Psoas muscle (tissue), 7 donors: ENCODE measurements at regions not wholly inside any gene's neighbourhood (a gene's known extent, or its start where the extent isn't known, plus 50 kb on each side); places are given as distances from the start of the nearest gene placed in this dataset.

Experiments used
- ATAC-seq, 4 donors: fragments of 200-7000 bp; cut with Tn5 transposase; one replicate each; pipeline ENCODE4 v1.9.1; 2020; ENCODE audit warnings: moderate library complexity in 3 of 4, mild to moderate bottlenecking in 2 of 4
- DNase-seq, 2 donors: peaks; one replicate each; pipeline ENCODE4 v3.0.0-alpha.2; 2020
- H3K27ac ChIP-seq: fragments of 200-600 bp; one replicate; pipeline ENCODE4 v1.8.0; 2022
- H3K27me3 ChIP-seq, 3 donors: fragments of 200-600 bp in 1 of 3; one replicate each; pipeline versions ENCODE4 v1.6.1 to v1.8.0; 2013 to 2022; ENCODE audit warnings: low read length in 2 of 3, mild to moderate bottlenecking in 2 of 3, moderate library complexity in 1 of 3; ENCODE audit not compliant: insufficient read depth in 3 of 3
- H3K36me3 ChIP-seq, 2 donors: fragments of 200-600 bp in 1 of 2; one replicate each; pipeline versions ENCODE4 v1.6.1 to v1.8.0; 2013 to 2022; ENCODE audit warnings: low read depth in 1 of 2, mild to moderate bottlenecking in 1 of 2, moderate library complexity in 1 of 2; ENCODE audit not compliant: insufficient read depth in 1 of 2
- H3K4me1 ChIP-seq: fragments of 200-600 bp; one replicate; pipeline ENCODE4 v1.8.0; 2022
- H3K4me3 ChIP-seq: fragments of 200-600 bp; one replicate; pipeline ENCODE4 v1.8.0; 2022; ENCODE audit warnings: mild to moderate bottlenecking
- H3K9me3 ChIP-seq: fragments of 200-600 bp; one replicate; pipeline ENCODE4 v1.8.0; 2022
- CTCF ChIP-seq: fragments of 200-600 bp; IDR thresholded peaks from one replicate; pipeline ENCODE4 v1.8.0; 2022; ENCODE audit warnings: antibody characterized with exemption
- WGBS, 3 donors: extraction: QIAGEN DNeasy Blood & Tissue Kit; methylation state at CpG; one replicate each; pipeline versions ENCODE4 v1.1.6 to v1.1.7; 2013; 5-methylcytosine and 5-hydroxymethylcytosine counted together
- intact Hi-C, 2 donors: fragments of 100-400 bp; cut with DNase I; formaldehyde crosslinking; loops; one replicate each; pipeline versions ENCODE4 v1.11.0 to v1.14.2; 2022
- donor health status: healthy with polysubstance abuse.
- donor health status: DM: no; HTN: no; CAD: no; lungs with moderate emphysema.
- donor health status: Bipolar disorder and iron deficiency.
- donor health status: healthy.
- donor health status: DM: yes; HTN: yes; CAD: no.
- donor health status: DM: no; HTN: no; CAD: no.
- donor health status: DM: yes; HTN: yes; CAD: no.

- ATAC-seq (no peak), DNase-seq (no peak)
- Histone ChIP-seq H3K4me3 (no peak overlapping the region), H3K27ac (no peak overlapping the region), H3K27me3 (no peaks in the 10 kb centered on the region), H3K9me3 (no peaks in the 10 kb centered on the region), H3K4me1 (no peaks in the 10 kb centered on the region), H3K36me3 (no peaks in the 10 kb centered on the region)
- WGBS, 3 donors: 31 to 69% (median 34%) methylated on average over 2 of the region's 2 CpGs
- intact Hi-C loops: no loop called here
- no peak for TF ChIP-seq CTCF
Measured at GRCh38 chr4:31620476-31620875, 900.3 kb downstream of the PCDH7 start.

GRCh38 chr4:31645236-31645635 lies 925.1 kb downstream of the PCDH7 start:
- Histone ChIP-seq H3K27me3 (no peaks in the 10 kb centered on the region), H3K4me1 (no peaks in the 10 kb centered on the region), H3K27ac (no peak overlapping the region), H3K36me3 (no peaks in the 10 kb centered on the region), H3K9me3 (no peaks in the 10 kb centered on the region), H3K4me3 (no peak overlapping the region)
- TF ChIP-seq CTCF: no peak
- ATAC-seq (no peak), DNase-seq (no peak)
- 91 to 96% (median 93%) methylated on average over 4 of the region's 4 CpGs for WGBS, 3 donors
- intact Hi-C loops: no loop called here

GRCh38 chr4:31647786-31648185 lies 927.6 kb downstream of the PCDH7 start:
- no peaks in the 10 kb centered on the region for H3K36me3 ChIP-seq
- TF ChIP-seq CTCF: no peak
- H3K4me1 ChIP-seq: no peaks in the 10 kb centered on the region
- H3K4me3 ChIP-seq: no peak overlapping the region
- WGBS, 3 donors: 85 to 95% (median 93%) methylated on average over 1 of the region's 1 CpG
- no peaks in the 10 kb centered on the region for H3K9me3 ChIP-seq
- ATAC-seq (no peak), DNase-seq (no peak)
- no peaks in the 10 kb centered on the region for H3K27me3 ChIP-seq
- no peak overlapping the region for H3K27ac ChIP-seq
- intact Hi-C loops: no loop called here

GRCh38 chr4:31649878-31650277 lies 929.7 kb downstream of the PCDH7 start:
- H3K27ac ChIP-seq: no peak overlapping the region
- no peaks in the 10 kb centered on the region for H3K9me3 ChIP-seq
- DNase-seq: no peak
- no peak overlapping the region for H3K4me3 ChIP-seq
- WGBS, 3 donors: 0 to 45% (median 38%) methylated on average over 1 of the region's 1 CpG
- no peaks in the 10 kb centered on the region for H3K27me3 ChIP-seq
- no peak for ATAC-seq
- no peaks in the 10 kb centered on the region for H3K4me1 ChIP-seq
- no peak for TF ChIP-seq CTCF
- H3K36me3 ChIP-seq: no peaks in the 10 kb centered on the region
- intact Hi-C loops: no loop called here

- intact Hi-C loops: no loop called here
- TF ChIP-seq CTCF: no peak
Measured at GRCh38 chr4:31651541-31651940, 931.4 kb downstream of the PCDH7 start.

More at GRCh38 chr4:31651541-31651940, 931.4 kb downstream of the PCDH7 start:
- Histone ChIP-seq H3K4me3 (no peak overlapping the region), H3K27ac (no peak overlapping the region), H3K9me3 (no peaks in the 10 kb centered on the region), H3K4me1 (no peaks in the 10 kb centered on the region), H3K27me3 (no peaks in the 10 kb centered on the region), H3K36me3 (no peaks in the 10 kb centered on the region)
- 70 to 73% (median 73%) methylated on average over 1 of the region's 1 CpG for WGBS, 3 donors
- ATAC-seq: no peak
- DNase-seq: no peak
